GM12874 (cell line): ENCODE measurements at regions not wholly inside any gene's neighbourhood (a gene's known extent, or its start where the extent isn't known, plus 50 kb on each side); places are given as distances from the start of the nearest gene placed in this dataset.

Experiments used
- TF ChIP-seq, protein P1 (sequence below): IDR thresholded peaks from 2 replicates; pipeline ENCODE4 v1.5.1; 2011; ENCODE audit warnings: low read depth, mild to moderate bottlenecking, control low read depth, low read length, moderate library complexity; ENCODE audit not compliant: insufficient read depth

DNA sequence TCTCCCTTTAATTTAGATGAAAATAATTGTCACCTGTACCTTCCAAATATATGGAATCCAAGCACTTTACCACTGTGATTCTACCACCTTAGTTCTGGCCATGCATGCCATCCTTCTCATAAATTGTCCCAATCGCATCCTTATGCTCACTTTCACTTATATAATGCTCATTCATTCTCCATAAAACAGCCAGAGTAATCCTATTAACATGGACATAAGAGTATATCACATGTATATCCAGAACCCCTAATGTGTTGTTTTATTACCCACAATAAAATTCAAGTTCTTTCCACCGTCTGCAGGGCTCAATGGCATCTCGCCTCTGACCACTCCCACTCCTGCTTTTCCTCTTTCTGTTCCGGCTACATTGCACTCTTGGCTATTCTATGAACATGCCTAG, 597.5 kb upstream of the MIR17HG start:
- TF ChIP-seq, protein P1, sequence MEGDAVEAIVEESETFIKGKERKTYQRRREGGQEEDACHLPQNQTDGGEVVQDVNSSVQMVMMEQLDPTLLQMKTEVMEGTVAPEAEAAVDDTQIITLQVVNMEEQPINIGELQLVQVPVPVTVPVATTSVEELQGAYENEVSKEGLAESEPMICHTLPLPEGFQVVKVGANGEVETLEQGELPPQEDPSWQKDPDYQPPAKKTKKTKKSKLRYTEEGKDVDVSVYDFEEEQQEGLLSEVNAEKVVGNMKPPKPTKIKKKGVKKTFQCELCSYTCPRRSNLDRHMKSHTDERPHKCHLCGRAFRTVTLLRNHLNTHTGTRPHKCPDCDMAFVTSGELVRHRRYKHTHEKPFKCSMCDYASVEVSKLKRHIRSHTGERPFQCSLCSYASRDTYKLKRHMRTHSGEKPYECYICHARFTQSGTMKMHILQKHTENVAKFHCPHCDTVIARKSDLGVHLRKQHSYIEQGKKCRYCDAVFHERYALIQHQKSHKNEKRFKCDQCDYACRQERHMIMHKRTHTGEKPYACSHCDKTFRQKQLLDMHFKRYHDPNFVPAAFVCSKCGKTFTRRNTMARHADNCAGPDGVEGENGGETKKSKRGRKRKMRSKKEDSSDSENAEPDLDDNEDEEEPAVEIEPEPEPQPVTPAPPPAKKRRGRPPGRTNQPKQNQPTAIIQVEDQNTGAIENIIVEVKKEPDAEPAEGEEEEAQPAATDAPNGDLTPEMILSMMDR: no peak

DNA sequence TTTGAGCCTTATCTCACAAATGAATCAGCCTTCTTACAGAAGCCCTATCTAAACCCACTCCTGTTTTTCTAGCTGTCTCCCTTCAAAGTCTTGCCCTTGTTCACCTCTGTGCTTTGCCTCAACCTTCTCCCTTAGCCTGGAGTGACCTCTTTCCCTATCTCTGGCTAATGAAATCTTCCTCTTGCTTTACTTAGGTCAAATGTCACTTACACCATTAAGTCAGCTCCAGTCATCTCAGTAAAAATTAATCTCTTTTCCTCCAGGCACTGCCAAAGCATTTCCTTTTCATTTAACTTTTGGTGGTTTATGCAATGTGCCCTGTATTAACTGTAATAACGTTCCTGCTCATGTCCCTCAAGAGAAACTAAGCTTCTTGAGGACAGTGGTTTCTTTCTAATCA, 596.5 kb upstream of the MIR17HG start:
- TF ChIP-seq, protein P1: no peak

DNA sequence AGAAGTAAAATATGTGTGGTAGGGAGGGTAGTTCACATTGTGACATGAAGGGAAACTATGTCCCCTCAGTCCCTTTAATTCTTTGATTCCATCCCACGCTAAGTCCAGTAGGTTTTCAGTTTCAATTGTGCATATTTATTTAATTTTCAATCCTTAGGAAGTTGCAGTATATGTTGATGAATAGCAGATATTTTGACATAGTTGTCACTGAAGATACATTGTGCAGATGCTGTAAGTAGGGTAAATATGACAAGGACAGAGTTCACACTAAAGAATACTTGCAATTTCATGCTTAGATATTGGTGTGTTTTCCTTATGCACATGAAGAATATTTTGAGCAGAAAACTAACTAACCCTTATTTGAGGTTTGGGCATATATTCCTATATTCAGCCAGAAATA, 595.4 kb upstream of the MIR17HG start:
- TF ChIP-seq, protein P1: no peak

DNA sequence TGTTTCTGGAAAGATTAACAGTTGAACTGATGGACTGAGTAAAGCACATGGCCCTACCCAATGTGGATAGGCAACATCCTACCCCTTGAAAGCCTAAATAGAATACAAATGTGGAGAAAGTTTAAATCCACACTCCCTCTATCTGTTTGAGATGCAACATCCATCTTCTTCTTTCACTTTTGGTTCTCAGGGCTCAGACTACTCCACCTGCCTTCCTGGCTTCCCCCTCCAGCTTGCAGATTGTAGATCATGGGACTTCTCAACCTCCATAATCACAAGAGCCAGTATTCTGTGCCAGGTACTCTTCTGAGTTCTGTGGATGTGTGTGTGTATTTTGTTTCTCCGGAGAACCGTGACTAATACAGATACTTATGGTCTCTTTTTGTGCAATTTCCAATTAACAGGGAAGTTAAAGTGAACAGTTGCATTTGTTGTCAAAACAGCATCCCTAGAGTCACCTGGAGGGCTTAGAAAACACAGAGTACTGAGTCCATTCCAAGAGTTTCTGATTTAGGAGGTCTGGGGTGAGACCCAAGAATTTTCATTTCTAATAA, 590.3 kb upstream of the MIR17HG start:
- TF ChIP-seq, protein P1: no peak

DNA sequence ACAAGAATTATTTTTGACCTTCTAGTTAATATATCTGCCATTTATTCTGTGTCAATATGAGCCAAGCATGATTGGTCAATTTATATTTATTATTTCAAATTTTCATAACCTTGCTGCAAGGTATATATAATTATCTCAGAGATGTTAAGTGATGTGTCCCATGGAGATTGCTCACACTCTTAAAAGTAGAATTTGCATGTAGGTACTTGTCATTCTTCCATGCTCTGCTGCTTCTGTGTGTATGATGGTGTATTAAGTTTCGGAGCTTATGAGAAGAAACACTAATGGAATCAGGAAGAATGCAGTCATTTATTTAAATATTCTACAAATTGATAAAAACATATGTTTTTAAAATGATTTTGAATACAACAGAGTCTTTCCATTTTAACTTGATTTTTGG, 586.8 kb upstream of the MIR17HG start:
- TF ChIP-seq, protein P1: no peak

DNA sequence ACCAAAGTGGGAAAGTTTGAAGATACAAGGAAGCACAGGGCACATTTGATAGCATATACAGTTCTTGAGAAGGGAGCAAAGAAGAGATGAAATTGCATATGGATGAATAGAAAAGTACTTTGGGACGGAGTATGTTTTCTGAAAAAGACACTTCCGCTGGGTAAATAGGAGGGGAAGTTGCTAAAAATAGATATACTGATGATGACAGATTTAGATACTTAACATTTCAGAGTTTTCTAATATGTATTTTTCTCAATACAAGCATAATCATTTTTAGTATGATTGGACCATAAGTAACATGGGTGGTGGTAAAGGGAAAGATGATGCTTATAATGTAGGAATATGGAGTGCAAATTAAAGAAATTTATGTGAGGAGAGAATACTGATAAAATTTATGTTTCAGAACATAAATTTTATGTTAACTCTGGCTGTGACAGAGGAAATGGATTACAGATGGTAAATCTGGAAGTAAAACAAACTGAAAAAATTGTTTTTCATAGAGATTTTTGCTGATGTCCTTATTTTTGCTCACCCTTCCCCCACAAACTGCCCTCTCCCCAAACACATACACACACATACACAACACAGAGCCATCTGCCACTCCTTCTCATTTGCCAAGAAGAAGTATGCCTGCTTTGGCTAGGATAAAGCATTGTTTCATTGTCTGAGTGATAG, 583.9 kb upstream of the MIR17HG start:
- TF ChIP-seq, protein P1: no peak

DNA sequence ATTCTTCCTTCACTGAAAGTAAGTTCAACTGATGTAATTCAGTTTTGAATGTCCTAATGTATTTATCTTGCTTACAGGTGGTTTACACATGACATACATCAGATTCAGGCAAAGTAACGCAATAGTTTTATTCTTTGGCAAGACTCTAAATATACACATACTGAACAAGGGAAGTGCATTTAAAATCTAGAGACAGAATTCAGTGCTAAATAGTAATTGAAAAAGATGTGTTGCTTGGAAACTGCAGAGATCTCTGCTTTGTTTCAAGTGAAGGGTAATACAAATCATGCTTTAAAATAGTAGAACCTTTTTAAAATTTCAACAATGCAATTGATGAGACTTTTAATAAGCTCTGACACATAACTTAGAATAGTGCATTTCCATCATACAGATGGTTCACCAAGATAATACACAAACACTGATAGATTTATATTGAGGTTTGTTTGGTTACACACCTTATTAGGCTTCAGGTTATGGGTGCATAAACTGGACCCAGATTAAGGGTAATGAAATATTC, 581.0 kb upstream of the MIR17HG start:
- TF ChIP-seq, protein P1: no peak
